GM19025 (cell line): ENCODE measurements at regions not wholly inside any gene's neighbourhood (a gene's known extent, or its start where the extent isn't known, plus 50 kb on each side); places are given as distances from the start of the nearest gene placed in this dataset.

ENCODE experiments used
- ATAC-seq: cut with Tn5 transposase; IDR thresholded peaks from one replicate; pipeline ENCODE4 v1.9.1; 2021; ENCODE audit warnings: mild to moderate bottlenecking, low read depth, moderate library complexity; ENCODE audit not compliant: unreplicated experiment

DNA sequence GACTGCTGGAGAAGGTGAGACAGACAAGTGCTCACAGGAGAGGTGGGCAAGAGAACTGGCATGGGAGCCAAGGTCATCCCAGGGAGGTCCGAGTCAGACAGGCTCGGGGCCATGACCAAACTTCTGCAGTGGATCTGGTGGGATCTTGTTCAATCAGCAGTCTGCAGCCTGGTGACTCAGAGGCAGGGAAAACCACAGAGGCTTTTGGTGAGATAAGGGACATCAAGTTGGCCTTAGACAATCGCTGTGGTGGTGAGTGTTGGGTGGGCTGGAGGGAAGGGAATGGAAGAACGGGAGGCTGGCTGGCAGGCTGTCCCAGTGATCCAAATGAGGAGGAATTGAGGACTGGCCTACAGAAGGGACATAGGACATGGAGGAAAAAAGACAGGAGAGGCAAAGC lies 123.8 kb downstream of the TMEM174 start:
- ATAC-seq: no peak

DNA sequence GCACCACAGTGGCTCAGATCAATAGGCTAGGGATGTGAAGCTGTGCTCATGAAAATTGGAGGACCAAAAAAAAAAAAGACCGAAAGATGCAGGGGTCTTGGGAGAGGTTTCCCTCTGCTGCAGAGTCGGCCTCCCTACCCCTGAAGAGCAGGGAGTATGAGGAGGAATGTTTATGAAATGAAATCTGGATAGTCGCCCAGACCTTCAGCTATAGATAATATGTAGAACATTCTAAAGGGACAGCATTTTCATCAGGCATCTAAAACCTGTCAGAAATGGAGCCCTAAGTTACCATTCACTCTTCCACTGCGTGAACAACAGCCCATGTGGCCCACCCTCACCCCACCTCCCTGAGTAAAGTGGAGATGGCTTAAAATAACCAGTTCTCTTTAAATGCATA lies 122.9 kb downstream of the TMEM174 start:
- no peak for ATAC-seq

DNA sequence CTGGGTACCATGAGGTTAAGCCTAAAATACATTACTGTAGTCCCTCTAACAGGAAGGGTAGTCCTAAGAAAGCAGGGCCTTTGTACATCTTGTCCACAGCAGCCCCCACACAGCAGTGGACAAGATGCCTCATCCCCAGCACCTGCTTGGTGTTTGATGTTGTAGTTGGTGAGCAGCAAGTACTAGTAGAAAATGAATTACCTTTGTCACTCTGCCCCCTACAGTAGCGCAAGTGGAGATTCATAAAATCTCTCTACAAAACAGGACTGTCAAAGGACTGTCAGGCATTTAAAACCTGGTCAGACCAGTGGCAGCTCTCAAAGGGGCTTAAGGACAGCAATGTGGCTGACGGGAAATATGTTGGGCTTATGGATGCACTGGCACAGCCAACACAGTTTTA lies 122.5 kb downstream of the TMEM174 start:
- ATAC-seq: no peak

DNA sequence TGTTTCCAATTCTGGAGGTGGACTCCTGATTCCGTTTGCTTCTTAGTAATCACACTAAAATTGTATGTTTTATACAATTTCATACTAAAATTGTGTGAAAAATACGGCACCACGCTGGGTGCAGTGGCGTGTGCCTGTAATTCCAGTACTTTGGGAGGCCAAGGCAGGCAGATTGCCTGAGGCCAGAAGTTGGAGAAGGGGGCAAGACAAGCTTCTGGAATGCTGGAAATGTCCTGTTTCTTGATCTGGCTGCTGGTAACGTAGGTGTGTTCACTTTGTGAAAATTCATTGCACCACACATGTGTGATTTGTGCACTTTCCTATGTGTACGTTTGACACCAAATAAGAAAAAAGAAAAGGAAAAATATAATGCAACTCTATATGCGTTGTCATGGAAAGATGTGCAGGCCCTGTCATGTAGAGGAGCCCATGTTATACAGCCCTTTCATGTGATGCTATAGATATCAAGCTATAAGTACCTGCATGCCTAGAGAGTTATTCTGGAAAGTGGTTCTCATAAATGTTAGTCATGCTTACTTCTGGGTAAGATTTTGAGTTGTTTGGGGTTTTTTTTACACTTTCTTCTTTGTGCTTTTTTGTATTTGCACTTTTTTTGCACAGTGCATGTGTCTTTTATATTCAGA lies 119.9 kb downstream of the TMEM174 start:
- ATAC-seq: no peak

DNA sequence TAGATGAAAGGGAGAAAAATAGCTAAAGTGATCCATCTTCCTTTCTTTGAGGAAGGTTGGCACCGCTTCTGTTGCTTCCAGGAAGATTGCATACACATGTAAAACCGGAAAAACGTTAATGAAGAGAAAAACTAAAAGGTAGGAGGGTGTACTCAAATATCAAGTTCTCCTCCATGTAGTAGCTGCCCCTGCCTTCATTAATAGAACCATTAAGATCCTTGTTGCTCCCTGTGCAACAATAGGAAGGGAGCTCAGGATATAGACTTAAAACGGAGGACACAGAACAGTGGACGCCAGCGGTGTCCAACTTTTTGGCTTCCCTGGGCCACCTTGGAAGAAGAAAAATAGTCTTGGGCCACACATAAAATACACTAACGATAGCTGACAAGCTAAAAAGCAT lies 118.9 kb downstream of the TMEM174 start:
- ATAC-seq: no peak

DNA sequence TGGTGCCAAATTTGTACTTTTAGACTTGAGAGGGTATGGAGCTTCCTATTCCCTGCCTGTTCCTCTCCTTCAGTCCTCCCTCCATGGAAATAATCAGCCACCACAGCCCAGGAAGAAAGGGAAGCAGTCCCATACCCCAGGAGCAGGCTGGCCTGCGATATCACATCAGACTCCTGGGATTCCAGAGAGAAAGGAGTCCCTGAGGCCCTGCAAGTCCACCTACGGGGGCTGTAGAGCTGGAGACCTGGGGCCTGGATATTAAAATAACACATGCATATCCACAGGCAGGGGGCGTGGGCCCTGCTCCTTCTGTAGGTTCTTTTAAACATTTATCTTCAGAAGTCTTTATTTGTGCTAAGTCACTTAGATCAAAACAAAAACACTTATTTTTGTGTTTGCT lies 117.2 kb downstream of the TMEM174 start:
- ATAC-seq: no peak

DNA sequence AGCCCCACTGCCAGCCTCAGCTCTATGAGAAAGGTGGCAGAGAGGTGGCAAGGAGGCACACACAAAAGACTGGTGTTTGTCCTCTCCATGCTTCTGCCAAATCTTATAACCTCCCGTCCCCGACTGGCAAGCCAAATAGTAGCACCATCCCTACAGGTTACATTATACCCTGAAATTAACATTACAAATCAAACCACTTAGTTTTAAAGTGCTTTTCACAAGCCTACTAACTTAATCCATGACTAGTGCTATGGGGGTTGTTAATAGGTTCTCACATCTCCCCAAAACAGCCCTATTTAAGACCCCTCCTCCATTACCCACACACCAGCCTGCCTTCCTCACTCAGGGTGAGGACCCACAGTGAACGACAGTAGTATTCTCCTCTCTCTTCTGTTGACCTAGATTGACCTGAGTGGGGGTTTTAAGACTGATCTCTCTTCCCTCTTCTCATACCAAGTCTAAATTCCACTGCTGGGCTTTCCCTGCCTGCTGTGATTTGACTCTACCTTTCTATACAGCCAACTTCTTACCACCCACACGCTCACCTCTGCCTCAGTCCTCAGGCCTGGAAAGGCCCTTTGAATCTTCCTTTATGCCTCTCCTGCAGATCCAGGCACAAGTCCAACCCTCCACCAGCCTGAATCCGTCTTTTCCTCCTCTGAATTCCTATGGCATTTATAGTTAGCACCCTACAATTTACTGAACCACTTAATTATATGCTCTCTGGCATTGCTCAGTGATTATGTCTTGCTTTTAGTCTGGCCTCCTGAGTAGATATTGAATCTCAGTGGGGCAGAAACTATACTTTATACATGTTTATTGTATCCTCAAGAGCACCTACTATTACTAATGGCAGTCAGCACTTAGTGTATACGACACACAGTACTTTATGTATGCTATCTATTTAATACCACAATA lies 116.1 kb downstream of the TMEM174 start:
- no peak for ATAC-seq

DNA sequence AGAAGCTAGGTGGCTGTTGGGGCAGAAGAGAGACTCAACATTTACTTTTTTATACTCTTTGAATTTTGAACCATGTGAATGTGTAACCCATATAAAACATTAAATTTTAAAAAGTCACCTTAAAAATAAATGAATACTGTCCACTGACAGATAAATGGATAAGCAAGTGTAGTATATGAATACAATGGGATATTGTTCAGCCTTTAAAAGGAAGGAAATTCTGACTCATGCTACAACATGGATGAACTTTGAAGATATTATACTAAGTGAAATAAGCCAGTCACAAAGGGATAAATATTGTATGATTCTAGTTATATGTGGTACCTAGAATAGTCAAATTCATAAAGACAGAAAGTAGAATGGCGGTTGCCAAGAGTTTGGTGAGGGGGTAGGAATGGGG lies 113.9 kb downstream of the TMEM174 start:
- no peak for ATAC-seq

DNA sequence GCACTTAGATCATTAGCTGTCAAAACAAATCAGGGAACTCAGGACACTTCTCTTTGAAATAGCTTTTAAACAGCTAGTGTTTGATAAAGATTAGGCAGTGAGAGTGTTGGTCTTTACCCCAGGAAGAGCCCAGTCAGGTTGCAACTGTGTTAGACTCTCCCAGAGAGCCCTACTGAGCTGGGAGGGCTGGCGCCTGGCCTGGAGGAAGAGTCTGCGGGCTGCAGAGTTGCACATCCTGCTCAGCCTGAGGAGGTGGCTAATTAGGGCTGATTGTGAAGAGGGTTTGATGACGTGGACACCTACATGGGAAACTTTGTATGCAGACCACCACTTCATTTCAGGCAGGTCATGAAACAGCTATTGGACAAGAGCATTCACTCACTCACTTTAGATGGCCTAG lies 112.0 kb downstream of the TMEM174 start:
- no peak for ATAC-seq

DNA sequence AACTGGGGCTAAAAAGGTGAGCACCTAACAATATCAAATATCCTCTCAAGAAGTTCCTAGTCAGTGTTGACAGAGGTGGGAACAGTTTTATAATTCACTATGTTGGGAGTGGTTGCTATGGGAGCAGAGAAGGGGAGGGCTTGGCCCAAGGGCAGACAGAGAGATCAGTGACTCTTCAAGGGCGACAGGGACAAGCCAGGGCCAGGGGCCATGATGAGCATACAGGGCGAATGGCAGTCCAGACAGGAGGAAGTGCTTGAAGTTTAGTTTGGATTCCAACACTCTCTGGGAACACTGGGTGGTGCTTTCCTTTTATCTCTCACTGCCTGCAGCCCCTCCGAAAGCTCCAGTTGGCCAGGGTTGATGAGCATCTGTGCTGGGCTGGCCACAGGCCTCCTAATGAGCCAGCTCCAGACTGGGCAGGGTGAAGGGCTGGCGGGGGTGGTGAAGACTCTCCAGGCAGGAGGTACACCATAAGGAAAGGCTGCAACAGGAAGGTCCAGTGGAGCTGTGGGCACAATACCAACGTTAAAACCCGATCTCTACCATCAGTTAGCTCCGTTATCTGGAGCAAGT lies 111.3 kb downstream of the TMEM174 start:
- ATAC-seq: no peak

DNA sequence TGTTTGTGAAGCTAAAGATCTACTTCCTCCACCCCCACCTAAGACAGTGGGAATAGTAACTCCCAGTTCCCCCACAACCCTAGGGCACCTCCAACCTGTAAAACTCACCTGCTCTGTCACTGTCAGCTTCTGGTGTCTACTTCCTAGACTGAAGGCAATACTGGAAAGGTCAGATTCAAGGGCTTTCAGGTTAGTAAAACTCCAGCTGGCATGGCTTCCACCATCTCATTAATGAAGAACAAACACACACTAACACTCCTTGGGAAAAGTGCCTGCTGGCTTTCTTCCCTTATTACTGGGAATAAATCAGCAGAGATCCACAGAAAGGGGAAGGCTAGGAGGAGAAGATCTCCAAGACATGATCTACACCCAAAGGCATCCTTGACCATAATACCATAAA lies 109.9 kb downstream of the TMEM174 start:
- ATAC-seq: no peak

DNA sequence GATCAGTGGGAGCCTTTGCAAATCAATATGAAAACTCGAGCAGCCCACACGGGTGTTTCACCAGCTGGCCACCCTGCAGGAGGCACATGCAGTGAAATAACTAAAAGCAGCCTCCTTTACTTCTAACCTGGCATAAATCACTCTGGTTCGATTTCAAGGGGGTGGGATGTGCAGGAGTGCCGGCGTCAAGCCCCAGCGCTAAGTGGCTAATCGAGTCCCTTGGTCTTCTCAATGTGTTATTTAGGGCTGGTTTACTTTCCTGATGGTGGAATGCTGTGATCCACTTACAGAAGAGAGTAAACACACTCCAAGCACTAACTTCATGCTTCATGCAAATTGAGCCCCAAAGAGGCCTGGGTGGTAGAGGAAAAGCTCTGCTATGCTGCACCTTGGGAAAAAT lies 109.4 kb downstream of the TMEM174 start:
- no peak for ATAC-seq

DNA sequence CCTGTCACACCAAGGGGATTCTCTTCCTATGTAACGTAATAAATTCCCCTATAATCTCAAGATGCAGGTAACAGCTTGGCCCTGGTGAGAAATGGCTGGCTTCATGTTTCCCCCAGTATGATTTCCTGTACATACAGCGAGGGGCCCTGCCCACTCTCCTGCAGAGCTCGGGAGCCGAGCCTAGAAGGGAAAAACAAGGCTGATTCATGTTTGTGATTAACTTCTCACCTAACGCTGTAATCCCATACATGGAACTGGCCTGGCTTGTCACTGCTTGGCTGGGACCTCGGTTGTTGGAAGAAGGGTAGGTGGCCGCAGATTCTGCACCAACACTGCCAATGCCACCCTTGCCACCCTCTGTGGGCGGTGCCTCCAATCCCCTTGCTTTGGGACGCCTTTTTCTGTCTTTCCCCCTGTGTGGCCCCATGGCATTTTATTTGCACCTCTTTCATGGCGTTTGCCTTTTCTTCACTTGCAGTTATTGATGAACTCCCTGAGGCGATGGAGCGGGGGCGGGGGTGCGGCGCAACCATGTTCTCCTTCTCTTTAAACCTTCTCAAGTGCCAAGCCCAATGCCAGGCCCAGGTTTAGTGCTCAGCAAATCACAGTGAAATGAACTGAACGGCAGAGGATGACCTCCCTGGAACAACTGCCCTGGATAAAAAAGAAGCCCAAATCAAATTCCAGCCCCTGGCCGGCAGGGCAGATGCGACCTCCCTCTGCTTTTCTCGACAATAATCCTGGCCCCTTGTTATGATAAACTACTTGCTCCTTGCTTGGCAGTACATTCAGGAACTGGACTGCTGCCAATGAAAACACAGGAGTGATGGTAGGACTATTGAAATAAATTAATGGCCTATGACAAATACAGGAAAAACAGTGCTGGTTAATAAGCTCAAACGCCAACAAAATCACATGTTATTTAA lies 108.1 kb downstream of the TMEM174 start:
- no peak for ATAC-seq

DNA sequence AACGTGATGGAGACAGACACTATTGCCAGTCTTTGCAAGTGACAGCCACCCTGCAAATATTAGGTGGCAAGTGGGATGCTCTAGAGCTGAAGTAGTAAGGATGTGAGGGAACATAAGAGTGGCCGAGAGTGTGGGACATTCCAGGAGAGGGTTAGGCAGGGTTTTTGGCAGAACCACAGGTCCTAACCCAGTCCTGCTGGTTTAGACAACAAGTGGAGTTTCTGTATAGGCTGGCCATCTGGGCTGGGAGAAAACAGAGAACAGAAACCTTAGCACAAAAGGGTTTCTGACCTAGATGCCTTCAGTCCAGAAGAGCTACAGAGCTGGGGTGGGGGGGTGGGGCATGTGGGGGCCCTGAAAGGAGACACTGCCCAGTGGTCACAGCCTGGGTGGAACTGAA lies 107.4 kb downstream of the TMEM174 start:
- ATAC-seq: no peak

DNA sequence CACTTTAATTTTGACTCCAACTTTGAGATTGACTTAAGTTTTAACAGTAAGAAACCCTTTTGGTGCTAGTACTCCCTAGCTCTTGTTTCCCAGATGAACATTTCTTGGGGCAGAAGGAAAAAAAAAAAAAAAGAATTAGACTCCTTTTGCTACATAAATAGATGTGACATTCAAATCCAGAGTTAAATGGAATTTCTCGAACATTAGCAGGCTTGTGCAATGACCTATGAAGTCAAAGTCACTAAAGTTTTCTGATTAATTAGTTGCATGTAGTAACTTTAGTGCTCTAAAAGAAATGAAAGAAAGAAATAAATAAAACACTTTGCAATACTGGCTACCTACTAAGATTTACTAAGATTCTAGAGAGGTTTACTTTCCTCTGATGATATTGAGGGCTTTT lies 106.8 kb downstream of the TMEM174 start:
- ATAC-seq: no peak

DNA sequence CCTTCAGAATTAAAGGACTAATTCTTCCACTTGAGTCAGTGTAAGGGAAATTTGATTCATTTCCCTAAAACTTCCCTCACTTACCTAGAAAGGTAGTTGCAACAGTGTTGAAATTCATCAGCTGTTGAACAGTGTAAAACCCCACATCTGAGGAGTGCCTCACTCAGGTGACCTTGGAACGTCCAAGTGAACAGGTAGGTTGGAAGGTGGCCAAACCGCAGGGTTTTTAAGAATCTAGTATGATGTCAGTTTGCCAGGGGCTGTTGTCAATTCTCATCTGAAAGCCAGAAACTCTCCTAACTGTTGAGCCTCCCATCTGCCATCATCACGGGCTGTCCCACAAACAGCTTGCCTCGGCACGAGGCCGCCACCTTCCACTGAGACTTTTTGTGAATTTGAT lies 105.7 kb downstream of the TMEM174 start:
- ATAC-seq: no peak

DNA sequence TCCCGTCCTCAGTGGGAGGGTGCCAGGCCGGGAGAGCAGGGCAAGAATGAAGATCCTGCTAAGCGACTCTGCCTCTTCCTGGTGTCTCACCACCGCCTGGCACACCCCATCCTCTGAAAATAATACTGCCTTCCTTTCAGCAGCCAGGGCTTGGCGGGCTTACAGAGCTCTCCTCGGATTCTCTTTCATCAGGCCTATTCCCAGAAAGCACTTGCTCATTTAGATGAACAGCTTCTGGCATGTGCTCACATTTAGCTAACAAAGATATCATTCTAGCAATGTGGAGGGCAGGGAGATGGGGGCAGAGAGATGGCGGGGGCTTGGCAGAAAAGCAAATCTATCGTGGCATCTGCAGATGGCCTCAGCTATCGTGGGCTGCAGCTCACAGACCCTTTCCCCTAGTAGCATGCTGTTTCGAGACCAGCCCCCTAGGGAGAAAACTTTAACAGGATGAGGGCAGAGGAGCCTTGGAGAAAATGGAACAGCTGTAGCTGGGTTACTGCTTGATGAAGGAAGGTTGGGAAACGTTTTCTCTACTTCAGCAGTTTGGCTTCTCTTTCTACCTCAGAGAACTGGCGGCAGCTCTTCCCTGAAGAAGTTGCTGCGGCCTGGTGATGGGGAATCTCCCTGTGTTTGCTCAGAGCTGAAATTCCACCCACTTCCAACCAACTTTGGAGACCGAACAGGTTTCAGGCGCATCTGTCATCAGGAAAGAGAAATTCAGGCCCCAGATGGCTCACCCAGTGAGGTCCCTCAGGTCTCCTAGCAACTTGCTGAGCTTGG lies 102.1 kb downstream of the TMEM174 start:
- ATAC-seq: no peak

DNA sequence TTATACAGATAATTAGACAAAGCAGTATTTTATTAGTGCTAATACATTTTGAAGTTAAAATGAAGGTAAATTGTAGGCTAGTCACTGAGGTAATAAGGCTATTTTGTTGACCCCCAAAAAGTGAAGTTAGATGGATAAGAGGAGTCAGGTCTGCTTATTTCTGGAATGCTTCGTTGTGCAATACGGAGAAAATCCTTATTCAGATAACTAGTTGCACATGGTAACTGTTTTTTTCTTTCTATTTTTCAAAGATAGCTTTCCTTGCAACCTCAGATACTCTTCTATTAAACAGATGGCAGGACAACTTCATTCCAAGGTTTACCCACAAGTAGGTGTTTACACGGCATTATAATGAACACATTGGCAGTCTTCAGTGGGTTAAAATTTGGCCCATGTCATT lies 101.1 kb downstream of the TMEM174 start:
- no peak for ATAC-seq

DNA sequence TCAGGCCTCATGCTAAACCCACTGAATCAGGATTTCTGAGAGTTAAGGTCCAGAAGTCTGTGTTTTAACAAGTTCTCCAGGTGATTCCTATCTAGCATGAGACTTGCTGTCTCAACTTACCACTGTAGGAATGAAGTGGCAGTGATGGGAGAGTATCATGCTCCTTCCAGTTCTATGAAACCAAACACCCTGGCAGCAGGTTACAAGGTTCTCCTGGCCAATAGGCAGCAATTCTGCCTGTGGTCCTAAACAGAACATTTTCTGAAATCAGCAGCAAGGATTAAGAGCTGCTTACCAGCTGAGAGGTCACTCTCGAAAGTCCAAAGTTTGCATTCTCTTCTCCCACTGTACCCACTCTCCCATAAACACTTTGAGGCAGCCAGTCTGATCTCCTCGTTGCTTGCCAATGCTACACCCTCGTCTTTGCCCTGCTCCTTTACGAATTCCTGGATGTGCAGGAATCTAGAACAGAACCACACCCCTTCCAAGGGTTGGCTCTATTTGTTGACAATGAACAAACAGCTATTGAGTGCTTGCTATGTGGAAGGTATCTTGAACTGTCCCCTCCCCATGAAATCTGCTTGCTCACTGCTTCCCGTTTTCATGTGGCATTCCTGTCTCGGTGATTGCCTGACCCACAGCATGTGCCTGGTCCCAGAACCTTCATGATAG lies 100.5 kb downstream of the TMEM174 start:
- ATAC-seq: no peak
